H1 (cell line): ENCODE measurements at regions not wholly inside any gene's neighbourhood (a gene's known extent, or its start where the extent isn't known, plus 50 kb on each side); places are given as distances from the start of the nearest gene placed in this dataset.

Experiments
- CTCF ChIA-PET: fragments of 300-600 bp; sonication (Branson Sonifier 250); formaldehyde crosslinking; loops from one replicate; lab custom pipeline; 2021; ENCODE audit not compliant: partially characterized antibody; lab: Charles Lee
- POLR2A ChIA-PET: fragments of 300-600 bp; sonication (Branson Sonifier 250); formaldehyde crosslinking; loops from one replicate; lab custom pipeline; 2021; ENCODE audit warnings: inconsistent platforms; ENCODE audit not compliant: partially characterized antibody; lab: Charles Lee
- DNase-seq, 2 experiments: peaks; one replicate each; pipeline versions ENCODE4 v3.0.0 to v3.0.0-alpha.2; 2010 to 2022; ENCODE audit warnings: low spot score in 2 of 2, low read depth in 1 of 2, mixed read lengths in 1 of 2
- FAIRE-seq: peaks from 2 replicates; lab custom pipeline; 2011; peaks lifted over from hg19 to GRCh38; lab: Jason Lieb, UNC
- H2AFZ ChIP-seq: 2 replicates; pipeline ENCODE4 v1.8.1; 2012; ENCODE audit warnings: low read length, inconsistent platforms
- H2AK5ac ChIP-seq: 2 replicates; pipeline ENCODE4 v1.6.1; 2013; ENCODE audit warnings: low read depth, low read length
- H2BK120ac ChIP-seq: replicated peaks from 2 replicates; pipeline ENCODE3; 2013; ENCODE audit warnings: low read depth, low read length, inconsistent platforms
- H2BK12ac ChIP-seq: 2 replicates; pipeline ENCODE4 v1.6.1; 2013; ENCODE audit warnings: low read depth, low read length
- H2BK15ac ChIP-seq: 2 replicates; pipeline ENCODE4 v1.6.1; 2013; ENCODE audit warnings: low read length
- H2BK20ac ChIP-seq: 2 replicates; pipeline ENCODE4 v1.6.1; 2013; ENCODE audit warnings: low read length
- H2BK5ac ChIP-seq: 2 replicates; pipeline ENCODE4 v1.6.1; 2013; ENCODE audit warnings: low read depth, low read length
- H3K14ac ChIP-seq: 2 replicates; pipeline ENCODE4 v1.6.1; 2013; ENCODE audit warnings: inconsistent platforms; ENCODE audit not compliant: insufficient read length
- H3K18ac ChIP-seq: 2 replicates; pipeline ENCODE4 v1.6.1; 2013; ENCODE audit warnings: low read length; ENCODE audit errors: extremely low read depth
- H3K23ac ChIP-seq: 2 replicates; pipeline ENCODE4 v1.6.1; 2013; ENCODE audit warnings: inconsistent platforms; ENCODE audit not compliant: insufficient read length
- H3K23me2 ChIP-seq: 2 replicates; pipeline ENCODE4 v1.6.1; 2013; ENCODE audit warnings: low read depth, low read length
- H3K27ac ChIP-seq: 2 replicates; pipeline ENCODE4 v1.6.1; 2011; ENCODE audit warnings: low read depth, low read length, inconsistent platforms
- H3K27me3 ChIP-seq, 4 experiments: replicated peaks in 1 of 4; 1 replicate in 1 of 4; 2 replicates in 3 of 4; pipeline versions ENCODE4 v1.6.1 to v1.8.1; 2011 to 2013; ENCODE audit warnings: low read length in 3 of 4, mild to moderate bottlenecking in 3 of 4, inconsistent platforms in 2 of 4, mixed read lengths in 2 of 4, moderate library complexity in 1 of 4; ENCODE audit not compliant: control insufficient read depth in 3 of 4, insufficient read depth in 3 of 4; ENCODE audit errors: extremely low read depth in 1 of 4
- H3K36me3 ChIP-seq, 4 experiments: 2 replicates each; pipeline versions ENCODE4 v1.6.1 to v1.8.1; 2011 to 2013; ENCODE audit warnings: mild to moderate bottlenecking in 4 of 4, low read length in 3 of 4, moderate library complexity in 2 of 4, control low read depth in 1 of 4, inconsistent platforms in 1 of 4; ENCODE audit not compliant: insufficient read depth in 4 of 4, control insufficient read depth in 2 of 4
- H3K4ac ChIP-seq: replicated peaks from 2 replicates; pipeline ENCODE3; 2013; ENCODE audit warnings: low read length, low read depth, mixed read lengths, inconsistent platforms; ENCODE audit not compliant: insufficient read length
- H3K4me1 ChIP-seq, 4 experiments: replicated peaks in 1 of 4; 1 replicate in 1 of 4; 2 replicates in 3 of 4; pipeline versions ENCODE4 v1.6.1 to v1.8.1; 2011 to 2013; ENCODE audit warnings: low read length in 3 of 4, inconsistent platforms in 2 of 4, mixed read lengths in 1 of 4; ENCODE audit not compliant: insufficient read depth in 4 of 4, control insufficient read depth in 3 of 4
- H3K4me2 ChIP-seq, 2 experiments: 2 replicates each; pipeline versions ENCODE4 v1.6.1 to v1.8.1; 2011 to 2013; ENCODE audit warnings: low read depth in 2 of 2, low read length in 2 of 2, control low read depth in 1 of 2, inconsistent platforms in 1 of 2, mild to moderate bottlenecking in 1 of 2; ENCODE audit not compliant: insufficient read depth in 1 of 2
- H3K4me3 ChIP-seq, 4 experiments: fragments of 200-600, 300-600 bp in 1 of 4; sonication (generic), shearing (Covaris generic), sonication (Bioruptor Twin) in 1 of 4; 2 replicates each; pipeline versions ENCODE4 v1.5.1 to v1.8.1; 2011 to 2016; ENCODE audit warnings: low read length in 4 of 4, low read depth in 3 of 4, control low read depth in 2 of 4, inconsistent platforms in 2 of 4, mild to moderate bottlenecking in 2 of 4, mixed read lengths in 1 of 4, moderate library complexity in 1 of 4; ENCODE audit not compliant: insufficient read depth in 2 of 4; ENCODE audit errors: extremely low read depth in 1 of 4
- H3K56ac ChIP-seq: replicated peaks from 2 replicates; pipeline ENCODE3; 2013; ENCODE audit warnings: low read depth, mild to moderate bottlenecking, mixed read lengths, low read length, inconsistent platforms; ENCODE audit not compliant: insufficient read length
- H3K79me1 ChIP-seq: 2 replicates; pipeline ENCODE4 v1.6.1; 2013; ENCODE audit warnings: low read depth, low read length, control low read depth
- H3K79me2 ChIP-seq, 2 experiments: 2 replicates each; pipeline versions ENCODE4 v1.6.1 to v1.8.1; 2012 to 2013; ENCODE audit warnings: low read length in 2 of 2, mild to moderate bottlenecking in 2 of 2, inconsistent platforms in 1 of 2; ENCODE audit not compliant: insufficient read depth in 2 of 2, control insufficient read depth in 1 of 2
- H3K9ac ChIP-seq, 4 experiments: replicated peaks in 1 of 4; 1 replicate in 1 of 4; 2 replicates in 3 of 4; pipeline versions ENCODE4 v1.6.1 to v1.8.1; 2011 to 2013; ENCODE audit warnings: low read depth in 3 of 4, low read length in 3 of 4, control low read depth in 2 of 4, mild to moderate bottlenecking in 2 of 4, moderate library complexity in 2 of 4, inconsistent platforms in 1 of 4; ENCODE audit errors: extremely low read depth in 1 of 4
- H3K9me3 ChIP-seq, 2 experiments: 2 replicates each; pipeline versions ENCODE4 v1.6.1 to v1.8.1; 2012 to 2013; ENCODE audit warnings: mild to moderate bottlenecking in 2 of 2, moderate library complexity in 2 of 2, control low read depth in 1 of 2, inconsistent platforms in 1 of 2, low read depth in 1 of 2, low read length in 1 of 2, mixed read lengths in 1 of 2; ENCODE audit not compliant: insufficient read depth in 2 of 2
- H4K20me1 ChIP-seq, 2 experiments: replicated peaks in 1 of 2; 2 replicates each; pipeline versions ENCODE3 to v1.8.1; 2011 to 2013; ENCODE audit warnings: inconsistent platforms in 2 of 2, low read length in 2 of 2, mild to moderate bottlenecking in 1 of 2; ENCODE audit not compliant: insufficient read depth in 2 of 2, control insufficient read depth in 1 of 2
- H4K5ac ChIP-seq: 2 replicates; pipeline ENCODE4 v1.6.1; 2013; ENCODE audit warnings: low read length, low read depth, mixed read lengths, inconsistent platforms; ENCODE audit not compliant: insufficient read length
- H4K8ac ChIP-seq: 2 replicates; pipeline ENCODE4 v1.8.0; 2013; ENCODE audit warnings: mild to moderate bottlenecking, moderate library complexity, low read length, inconsistent platforms; ENCODE audit not compliant: insufficient read depth; ENCODE audit errors: extremely low read depth
- H4K91ac ChIP-seq: replicated peaks from 2 replicates; pipeline ENCODE3; 2013; ENCODE audit warnings: low read length, mixed read lengths, inconsistent platforms; ENCODE audit not compliant: insufficient read length
- CEBPB ChIP-seq: IDR thresholded peaks from 2 replicates; pipeline ENCODE4 v1.6.1; 2012; ENCODE audit warnings: low read depth, low read length
- EP300 ChIP-seq, 2 experiments: IDR thresholded peaks; 1 replicate in 1 of 2; 2 replicates in 1 of 2; pipeline ENCODE4 v1.6.1; 2011 to 2012; ENCODE audit warnings: low read depth in 2 of 2, low read length in 2 of 2, mild to moderate bottlenecking in 2 of 2, borderline replicate concordance in 1 of 2, inconsistent platforms in 1 of 2, moderate library complexity in 1 of 2
- FOSL1 ChIP-seq: IDR thresholded peaks from 2 replicates; pipeline ENCODE4 v1.6.1; 2011; ENCODE audit warnings: mild to moderate bottlenecking, low read depth, low read length, moderate library complexity; ENCODE audit not compliant: insufficient read depth
- NRF1 ChIP-seq: IDR thresholded peaks from 2 replicates; pipeline ENCODE4 v1.6.1; 2011; ENCODE audit warnings: mild to moderate bottlenecking, low read depth, low read length, improper control_type of control experiment
- POU5F1 ChIP-seq: IDR thresholded peaks from 2 replicates; pipeline ENCODE4 v1.6.1; 2011; ENCODE audit warnings: low read depth, mild to moderate bottlenecking, low read length, moderate library complexity
- RBBP5 ChIP-seq: IDR thresholded peaks from 2 replicates; pipeline ENCODE4 v1.7.1; 2012; ENCODE audit warnings: low read depth, mild to moderate bottlenecking, inconsistent platforms, low read length, moderate library complexity, borderline replicate concordance
- RNF2 ChIP-seq: fragments of 200-900, 300-1000 bp; sonication (generic); IDR thresholded peaks from 2 replicates; pipeline ENCODE4 v1.7.1; 2016; ENCODE audit warnings: borderline replicate concordance, low read depth, mild to moderate bottlenecking, antibody characterized with exemption, low read length; ENCODE audit not compliant: poor library complexity, severe bottlenecking; ENCODE audit errors: missing control alignments
- RXRA ChIP-seq: IDR thresholded peaks from 2 replicates; pipeline ENCODE4 v1.6.1; 2011; ENCODE audit warnings: low read depth, mild to moderate bottlenecking, low read length, moderate library complexity; ENCODE audit not compliant: insufficient read depth
- SP4 ChIP-seq: IDR thresholded peaks from 2 replicates; pipeline ENCODE4 v1.6.1; 2012; ENCODE audit warnings: low read length, inconsistent platforms
- TAF7 ChIP-seq: optimal IDR thresholded peaks from 2 replicates; pipeline ENCODE3; 2011; ENCODE audit warnings: low read depth, mild to moderate bottlenecking, inconsistent platforms, low read length, moderate library complexity, borderline replicate concordance
- TEAD4 ChIP-seq: IDR thresholded peaks from 2 replicates; pipeline ENCODE4 v1.6.1; 2012; ENCODE audit warnings: low read depth, low read length, inconsistent platforms, mixed read lengths
- ZNF274 ChIP-seq: IDR thresholded peaks from 2 replicates; pipeline ENCODE4 v1.7.0; 2012; ENCODE audit warnings: low read length, borderline replicate concordance; ENCODE audit errors: extremely low read depth
- WGBS, 2 experiments: shearing (Covaris generic) in 1 of 2; methylation state at CpG; one replicate each; pipeline versions ENCODE4 v1.1.6 to v1.1.7; 2013 to 2015; ENCODE audit warnings: low lambda C conversion rate in 2 of 2, mixed read lengths in 2 of 2, inconsistent platforms in 1 of 2, low coverage in 1 of 2, missing lambda C conversion rate in 1 of 2; ENCODE audit not compliant: insufficient replicate concordance in 2 of 2, insufficient coverage in 1 of 2, insufficient read length in 1 of 2; ENCODE audit errors: extremely low coverage in 1 of 2, missing lambda C conversion rate in 1 of 2; 5-methylcytosine and 5-hydroxymethylcytosine counted together
- TF ChIP-seq, protein P1 (sequence below): IDR thresholded peaks from 2 replicates; pipeline ENCODE4 v1.6.1; 2012; ENCODE audit warnings: low read length, inconsistent platforms

DNA sequence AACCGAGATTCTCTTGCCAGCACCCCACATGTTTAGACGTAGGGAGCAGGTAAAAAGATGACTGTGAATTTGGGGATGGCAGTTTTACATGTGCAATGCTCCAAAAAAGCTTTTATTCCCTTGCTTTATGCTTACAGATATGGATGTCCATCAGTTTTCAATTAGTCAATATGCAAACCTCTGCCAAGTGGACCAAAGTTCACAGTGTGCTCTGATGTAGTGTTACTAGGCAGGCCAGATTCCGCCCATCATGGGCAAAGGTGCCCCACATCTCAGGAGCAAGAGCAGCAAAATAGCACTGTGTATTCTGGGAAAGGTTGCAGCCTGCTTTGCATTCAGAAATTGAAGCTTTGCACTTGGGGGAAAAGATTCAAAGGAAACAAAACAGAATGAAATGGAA lies 329.7 kb upstream of the ZEB2 start:
- CTCF ChIA-PET, result interaction anchor here (0.9 to 1.4 kb wide), 2 partner anchors 9 to 20 kb away, joined by 3 read pairs; no protein-coding TSS in a partner anchor
- H4K20me1 ChIP-seq, result no peaks in the 10 kb centered on the region
- TF ChIP-seq SP4, result no peak
- TF ChIP-seq, protein P1, sequence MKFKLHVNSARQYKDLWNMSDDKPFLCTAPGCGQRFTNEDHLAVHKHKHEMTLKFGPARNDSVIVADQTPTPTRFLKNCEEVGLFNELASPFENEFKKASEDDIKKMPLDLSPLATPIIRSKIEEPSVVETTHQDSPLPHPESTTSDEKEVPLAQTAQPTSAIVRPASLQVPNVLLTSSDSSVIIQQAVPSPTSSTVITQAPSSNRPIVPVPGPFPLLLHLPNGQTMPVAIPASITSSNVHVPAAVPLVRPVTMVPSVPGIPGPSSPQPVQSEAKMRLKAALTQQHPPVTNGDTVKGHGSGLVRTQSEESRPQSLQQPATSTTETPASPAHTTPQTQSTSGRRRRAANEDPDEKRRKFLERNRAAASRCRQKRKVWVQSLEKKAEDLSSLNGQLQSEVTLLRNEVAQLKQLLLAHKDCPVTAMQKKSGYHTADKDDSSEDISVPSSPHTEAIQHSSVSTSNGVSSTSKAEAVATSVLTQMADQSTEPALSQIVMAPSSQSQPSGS, result no peak
- no peak for TF ChIP-seq RBBP5
- no peak for TF ChIP-seq RXRA
- TF ChIP-seq NRF1, result no peak
- TF ChIP-seq TAF7, result no peak
- no peak for TF ChIP-seq TEAD4
- TF ChIP-seq ZNF274, result no peak
- no peak for TF ChIP-seq EP300 (IDR thresholded peaks at IDR 0.05; ENCODE audit: borderline replicate concordance in 1 of 2, low read depth in 2 of 2, low read length in 2 of 2)
- TF ChIP-seq CEBPB, result no peak
- no peak for TF ChIP-seq RNF2
- no peak for TF ChIP-seq FOSL1
- TF ChIP-seq POU5F1, result no peak

More for the DNA sequence above, 329.7 kb upstream of the ZEB2 start:
- Histone ChIP-seq H3K27ac (no peak overlapping the region), H2BK15ac (no peak overlapping the region), H2BK120ac (no peak overlapping the region), H3K23me2 (no peaks in the 10 kb centered on the region), H3K79me2 (no peaks in the 10 kb centered on the region), H3K4me2 (no peak overlapping the region), H3K4me3 (no peak overlapping the region), H2BK12ac (no peak overlapping the region), H3K23ac (no peak overlapping the region), H3K9me3 (no peaks in the 10 kb centered on the region), H3K27me3 (no peaks in the 10 kb centered on the region), H3K56ac (no peak overlapping the region), H4K91ac (no peak overlapping the region), H3K4ac (no peak overlapping the region), H2BK20ac (no peak overlapping the region), H4K5ac (no peak overlapping the region), H2AK5ac (no peak overlapping the region), H3K36me3 (no peaks in the 10 kb centered on the region), H2AFZ (no peak overlapping the region), H3K18ac (no peak overlapping the region), H3K4me1 (peaks cover 0 to 3% (median 0%) of the 10 kb centered on the region in 4 experiments; a peak in 1 of 7 replicates), H3K9ac (no peak overlapping the region), H4K8ac (no peak overlapping the region), H3K14ac (no peak overlapping the region), H2BK5ac (no peak overlapping the region), H3K79me1 (no peaks in the 10 kb centered on the region)
- 94% methylated on average over 3 of the region's 3 CpGs; no CpG with 5 or more reads in 1 of the 2 experiments for WGBS, 2 experiments
- FAIRE-seq, result no peak
- POLR2A ChIA-PET, result no interaction called here
- DNase-seq, result no peak
